ENCODE measurements at regions not wholly inside any gene's neighbourhood (a gene's known extent, or its start where the extent isn't known, plus 50 kb on each side); places are given as distances from the start of the nearest gene placed in this dataset.

GRCh38 chr1:115145226-115145625, 55.9 kb upstream of the TSPAN2 start:
- TF ChIP-seq CTCF (conservative IDR thresholded peaks at IDR 0.05; ENCODE audit: low read depth, low read length): no peak
- no peak for TF ChIP-seq EZH2 (IDR thresholded peaks at IDR 0.05; ENCODE audit: borderline replicate concordance, low read depth, low read length, poor library complexity, severe bottlenecking)
